NCI-H82 treated with DMSO at 0.1 percent for 48 hours (cell line): ENCODE measurements at regions not wholly inside any gene's neighbourhood (a gene's known extent, or its start where the extent isn't known, plus 50 kb on each side); places are given as distances from the start of the nearest gene placed in this dataset.

Experiments
- DNase-seq: peaks from one replicate; lab custom pipeline; 2025; ENCODE audit not compliant: unreplicated experiment; lab: John Stamatoyannopoulos, UW

DNA sequence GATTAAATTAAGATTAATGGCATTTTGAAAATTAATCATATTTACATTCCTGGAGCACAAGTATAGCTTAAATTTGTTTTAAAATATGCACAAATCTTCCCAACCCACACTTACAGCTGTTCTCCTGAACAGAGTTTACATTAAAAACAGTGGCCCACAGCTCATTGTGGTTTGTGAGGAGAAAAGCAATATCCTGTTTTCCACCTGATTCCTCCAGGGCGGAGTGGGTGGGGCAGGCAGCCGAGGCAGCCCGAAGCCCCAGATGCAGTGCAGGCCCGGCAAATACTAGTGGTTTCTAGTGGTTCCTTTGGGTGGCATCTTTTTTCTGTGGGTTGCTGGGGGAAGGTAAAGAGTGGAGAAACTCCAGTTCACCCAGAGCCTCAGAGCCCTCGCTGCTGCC lies 280.8 kb downstream of the ARHGAP12 start:
- DNase-seq = no peak

GRCh38 chr10:31646519-31646918 lies 282.1 kb downstream of the ARHGAP12 start:
- DNase-seq = no peak

DNA sequence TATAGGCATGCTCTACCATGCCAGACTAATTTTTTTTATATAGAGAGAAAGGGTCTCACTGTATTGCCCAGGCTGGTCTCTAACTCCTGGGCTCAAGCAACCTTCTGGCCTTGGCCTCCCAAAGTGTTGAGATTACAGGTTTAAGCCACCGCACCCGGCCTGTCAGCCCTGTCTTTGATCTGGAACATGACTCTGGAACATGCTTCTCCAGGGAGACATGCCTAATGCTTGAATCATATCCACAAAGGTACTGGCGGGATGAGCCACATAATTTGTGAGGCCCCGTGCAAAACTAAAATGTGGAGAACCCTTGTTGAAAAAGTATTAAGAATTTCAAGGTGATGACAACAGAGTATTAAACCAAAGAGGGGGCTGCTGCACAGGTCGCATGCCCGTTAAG lies 282.8 kb downstream of the ARHGAP12 start:
- DNase-seq = no peak

DNA sequence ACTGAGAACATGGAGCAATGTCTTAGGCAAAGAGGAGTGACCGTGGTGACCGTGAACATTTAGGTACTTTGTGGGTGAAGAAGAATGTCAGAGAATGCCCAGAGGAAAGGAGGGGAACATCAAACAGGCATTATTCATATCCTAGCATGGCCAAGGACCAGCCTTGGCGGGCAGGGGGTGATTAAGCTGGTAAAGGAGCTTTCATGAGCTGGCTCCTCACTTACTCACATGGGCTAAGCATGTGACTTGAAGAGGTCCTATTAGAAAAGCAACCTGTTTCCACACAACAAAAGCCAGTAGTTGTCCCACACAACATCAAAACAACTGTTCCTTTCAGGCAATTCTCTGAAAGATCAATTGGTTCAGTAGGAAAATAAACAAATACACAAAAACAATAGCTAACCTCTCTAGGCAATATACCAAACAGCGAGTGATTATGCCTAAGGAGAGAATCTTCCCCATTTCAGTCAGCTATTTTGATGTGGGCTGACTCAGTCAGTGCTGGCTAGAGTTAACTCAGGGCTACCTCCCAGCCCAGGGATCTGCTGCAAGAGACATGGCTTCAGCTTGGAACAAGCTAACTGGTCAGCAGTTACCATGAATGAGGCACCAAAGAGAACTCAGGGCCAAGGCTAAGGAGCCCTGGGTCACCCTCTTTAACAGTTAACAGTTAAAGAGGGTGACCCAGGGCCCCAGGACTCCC lies 283.5 kb downstream of the ARHGAP12 start:
- DNase-seq = no peak

GRCh38 chr10:31642281-31642680 lies 286.4 kb downstream of the ARHGAP12 start:
- no peak for DNase-seq

DNA sequence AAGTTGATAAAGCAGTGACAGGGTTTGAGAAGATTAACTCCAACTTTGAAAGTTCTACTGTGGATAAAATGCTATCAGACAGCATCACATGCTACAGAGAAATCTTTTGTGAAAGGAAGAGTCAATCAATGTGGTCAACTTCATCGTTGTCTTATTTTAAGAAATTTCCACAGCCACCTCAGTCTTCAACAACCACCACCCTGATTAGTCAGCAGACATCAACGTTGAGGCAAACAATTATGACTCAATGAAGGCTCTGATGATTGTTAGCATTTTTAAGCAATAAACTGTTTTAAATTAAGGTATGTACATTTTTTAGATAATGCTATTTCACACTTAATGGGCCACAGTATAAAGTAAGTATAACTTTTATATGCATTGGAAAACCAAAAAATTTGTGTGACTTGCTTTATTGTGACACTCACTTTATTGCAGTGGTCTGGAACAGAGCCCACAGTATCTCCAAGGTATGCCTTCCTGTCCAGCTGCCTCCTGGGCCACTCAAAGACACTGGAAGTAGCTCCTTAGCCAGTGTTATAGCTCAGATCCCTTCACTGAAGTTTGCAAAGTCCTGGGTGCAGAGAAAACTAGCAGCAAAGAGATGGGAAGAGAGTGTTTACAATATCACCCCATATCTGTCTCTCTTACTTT lies 293.1 kb downstream of the ARHGAP12 start:
- no peak for DNase-seq

DNA sequence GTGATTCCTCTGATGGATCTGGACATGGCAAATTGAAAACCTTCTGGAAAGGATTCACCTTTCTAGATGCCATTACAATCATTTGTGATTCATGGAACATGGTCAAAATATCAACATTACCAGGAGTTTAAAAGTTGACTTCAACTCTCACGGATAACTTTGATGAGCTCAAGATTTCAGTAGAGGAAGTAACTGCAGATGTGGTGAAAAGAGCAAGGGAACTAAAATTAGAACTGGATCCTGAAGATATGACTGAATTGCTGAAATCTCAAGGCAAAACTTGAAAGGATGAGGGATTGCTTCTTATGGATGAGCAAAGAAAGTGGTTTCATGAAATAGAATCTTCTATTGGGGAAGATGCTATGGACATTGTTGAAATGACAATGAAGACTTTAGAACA lies 293.6 kb downstream of the ARHGAP12 start:
- DNase-seq = no peak

GRCh38 chr10:31630861-31631567 lies 297.6 kb downstream of the ARHGAP12 start:
- DNase-seq = no peak

- DNase-seq = no peak
These were observed 303.1 kb downstream of the ARHGAP12 start for GRCh38 chr10:31625566-31625965.

GRCh38 chr10:31624611-31625010 lies 304.0 kb downstream of the ARHGAP12 start:
- no peak for DNase-seq

GRCh38 chr10:31623947-31624346 lies 304.7 kb downstream of the ARHGAP12 start:
- DNase-seq = no peak

- DNase-seq = no peak
These were observed 304.4 kb downstream of the ZEB1 start for GRCh38 chr10:31623466-31623865.

GRCh38 chr10:31622978-31623377 lies 304.0 kb downstream of the ZEB1 start:
- no peak for DNase-seq

DNA sequence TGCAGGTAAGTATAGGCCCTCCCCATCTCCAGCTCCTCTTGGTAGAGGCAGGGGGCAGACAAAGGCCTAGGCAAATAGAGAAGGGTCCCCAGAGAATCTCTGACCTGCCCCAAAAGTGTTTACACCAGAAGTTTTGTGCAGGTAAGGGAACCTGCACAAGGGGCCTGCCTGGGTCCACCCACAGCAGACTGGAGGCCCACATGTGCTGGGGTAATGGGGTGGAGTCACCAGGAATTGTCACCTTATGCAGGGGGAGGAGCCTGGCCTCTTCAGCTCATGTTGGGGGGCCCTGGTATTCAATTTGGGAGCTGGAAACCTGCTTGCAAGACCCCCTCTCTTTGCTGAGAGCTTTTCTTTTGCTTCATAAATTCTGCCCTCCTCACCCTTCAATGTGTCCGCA lies 302.7 kb downstream of the ZEB1 start:
- DNase-seq = no peak

GRCh38 chr10:31620226-31621151 lies 301.5 kb downstream of the ZEB1 start:
- peak; percentile 11 for DNase-seq

DNA sequence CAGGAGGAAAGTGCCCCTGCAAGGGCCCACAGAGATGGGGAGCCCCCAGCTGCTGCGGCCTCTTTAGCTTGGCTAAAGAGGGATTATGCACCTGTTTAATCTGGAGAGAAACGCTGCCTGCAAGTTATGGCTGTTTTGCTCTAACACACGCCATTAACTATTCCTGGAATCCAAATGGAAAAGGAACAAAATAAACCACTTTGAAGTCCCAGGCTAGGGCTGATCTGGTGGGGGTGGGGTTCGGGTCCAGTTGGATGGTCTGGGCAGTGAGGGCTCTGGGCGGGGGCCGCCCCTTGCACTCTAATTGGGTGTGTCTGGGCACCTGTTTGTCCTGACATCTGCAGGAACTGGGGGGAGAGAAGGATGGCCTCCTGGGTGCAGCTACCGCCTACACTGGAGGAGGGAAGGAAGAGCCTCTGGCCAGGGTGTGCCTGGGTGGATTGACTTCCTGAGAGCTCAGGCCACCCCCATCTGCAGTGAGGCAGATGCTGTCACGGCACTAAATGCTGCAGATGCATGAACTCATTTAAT lies 300.6 kb downstream of the ZEB1 start:
- DNase-seq = no peak

- no peak for DNase-seq
These were observed 299.7 kb downstream of the ZEB1 start for GRCh38 chr10:31618541-31619291.

DNA sequence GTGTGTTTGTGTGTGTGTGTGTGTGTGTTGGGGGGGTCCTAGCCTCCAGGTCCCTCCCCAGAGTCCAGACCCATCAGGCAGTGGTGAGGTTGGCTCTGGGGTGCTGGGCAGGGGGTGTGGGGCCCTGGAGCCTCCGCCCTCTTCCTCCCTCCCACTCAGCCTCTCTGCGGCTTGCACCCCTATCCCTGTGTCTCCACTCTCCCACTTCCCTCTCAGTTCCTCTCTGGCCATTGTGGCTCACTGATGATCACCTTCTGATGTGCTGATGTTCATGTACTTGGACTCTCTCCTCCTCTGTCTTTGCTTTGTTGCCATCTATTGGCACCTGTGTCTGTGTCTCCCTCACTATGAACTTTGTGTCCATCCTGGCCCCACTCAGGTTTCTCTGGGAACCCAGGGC lies 298.7 kb downstream of the ZEB1 start:
- DNase-seq = no peak

DNA sequence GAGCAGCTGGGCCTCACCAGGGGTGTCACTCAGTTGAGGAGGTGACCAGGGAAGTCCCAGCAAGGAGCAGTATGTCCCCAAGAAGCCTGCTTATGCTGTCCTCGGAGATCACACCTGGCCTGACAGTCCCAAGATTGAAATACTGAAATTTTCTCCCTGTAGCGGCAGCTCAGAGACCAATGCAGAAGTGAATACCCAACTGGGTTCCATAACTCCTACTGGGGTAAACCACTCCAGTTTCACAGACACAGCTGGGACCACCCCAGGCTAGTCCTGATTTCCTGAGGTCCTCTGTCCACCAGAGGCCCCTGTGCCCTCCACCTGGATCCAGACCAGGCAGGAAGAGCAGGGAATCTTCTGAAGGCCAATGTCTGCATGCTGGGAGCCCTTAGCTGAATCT lies 298.1 kb downstream of the ZEB1 start:
- DNase-seq = no peak

DNA sequence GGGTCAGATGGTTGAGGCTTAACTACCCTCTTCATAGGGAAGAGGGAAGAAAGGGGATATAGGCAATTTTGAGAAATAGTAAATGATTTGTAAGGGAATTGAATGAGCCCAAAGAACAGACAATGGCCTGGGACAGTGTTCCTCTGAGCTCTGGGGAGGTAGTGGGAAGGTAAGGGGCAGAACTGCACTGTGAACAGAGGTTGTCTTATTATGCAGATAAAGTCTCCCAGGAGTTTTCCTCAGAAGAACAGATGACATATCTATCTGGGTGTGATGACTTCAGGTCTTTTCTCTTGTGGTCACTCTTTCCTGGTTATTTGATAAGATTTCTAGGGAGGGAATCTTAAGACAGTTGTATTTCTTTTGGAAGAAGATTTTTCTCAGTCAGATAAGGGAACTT lies 296.1 kb downstream of the ZEB1 start:
- no peak for DNase-seq
